ENCODE measurements at regions not wholly inside any gene's neighbourhood (a gene's known extent, or its start where the extent isn't known, plus 50 kb on each side); places are given as distances from the start of the nearest gene placed in this dataset.

- TF ChIP-seq POLR2A (IDR thresholded peaks at IDR 0.05; ENCODE audit: low read length) (no peak), CEBPB (IDR thresholded peaks at IDR 0.05) (no peak), CTCF (IDR thresholded peaks at IDR 0.05) (no peak), RFX5 (IDR thresholded peaks at IDR 0.05) (no peak), EP300 (IDR thresholded peaks at IDR 0.05) (no peak), NR3C1 (IDR thresholded peaks at IDR 0.05) (no peak), HDAC2 (IDR thresholded peaks at IDR 0.05) (no peak)
These were observed 356.9 kb upstream of the KLHL29 start for GRCh38 chr2:23028106-23028505.
